A549 (cell line): ENCODE measurements at regions not wholly inside any gene's neighbourhood (a gene's known extent, or its start where the extent isn't known, plus 50 kb on each side); places are given as distances from the start of the nearest gene placed in this dataset.

Experiments used
- CEBPB ChIP-seq, 2 experiments: fragments of >200 bp in 1 of 2; sonication (Bioruptor Twin) in 1 of 2; formaldehyde crosslinking in 1 of 2; IDR thresholded peaks; 2 replicates each; pipeline ENCODE4 v1.6.1; 2012 to 2016
- CHD2 ChIP-seq: fragments of 150-350 bp; IDR thresholded peaks from 2 replicates; pipeline ENCODE4 v1.6.1; 2014; ENCODE audit warnings: low read length; ENCODE audit not compliant: partially characterized antibody
- CTCF ChIP-seq: fragments of >200 bp; sonication (Bioruptor Twin); formaldehyde crosslinking; IDR thresholded peaks from 3 replicates; pipeline ENCODE4 v1.5.1; 2016
- EP300 ChIP-seq, 2 experiments: fragments of >200 bp; sonication (Bioruptor Twin); formaldehyde crosslinking; IDR thresholded peaks; 2 replicates in 1 of 2; 3 replicates in 1 of 2; pipeline ENCODE4 v1.6.1; 2016 to 2017
- HMGXB4 ChIP-seq: fragments of 250-450 bp; sonication (Bioruptor Pico); IDR thresholded peaks from 2 replicates; pipeline ENCODE4 v1.5.0; 2021; ENCODE audit warnings: mild to moderate bottlenecking, moderate library complexity, borderline replicate concordance
- MAX ChIP-seq: IDR thresholded peaks from 2 replicates; pipeline ENCODE4 v1.6.1; 2012
- POLR2A ChIP-seq: IDR thresholded peaks from 2 replicates; pipeline ENCODE4 v1.6.1; 2012; ENCODE audit warnings: mild to moderate bottlenecking, low read length
- REST ChIP-seq: fragments of 200-600 bp; sonication (generic); IDR thresholded peaks from 2 replicates; pipeline ENCODE4 v1.6.1; 2016; ENCODE audit warnings: antibody characterized with exemption, mild to moderate bottlenecking, moderate library complexity
- RNF2 ChIP-seq: fragments of 200-600 bp; sonication (generic); IDR thresholded peaks from 2 replicates; pipeline ENCODE4 v1.6.1; 2016; ENCODE audit warnings: low read depth, mild to moderate bottlenecking, antibody characterized with exemption, moderate library complexity, borderline replicate concordance
- SMC3 ChIP-seq: fragments of >200 bp; sonication (Bioruptor Twin); formaldehyde crosslinking; IDR thresholded peaks from 3 replicates; pipeline ENCODE4 v1.6.1; 2018; ENCODE audit warnings: inconsistent platforms

- TF ChIP-seq EP300 (IDR thresholded peaks at IDR 0.05) (no peak), RNF2 (no peak), CTCF (no peak), CHD2 (no peak), REST (peak; percentile 98), CEBPB (IDR thresholded peaks at IDR 0.05) (no peak), MAX (no peak), POLR2A (no peak), HMGXB4 (CRISPR knock-in tag) (no peak), SMC3 (no peak)
Measured at GRCh38 chr17:36703860-36704266, 102.5 kb downstream of the MRM1 start.
